A673 (cell line): ENCODE measurements at regions not wholly inside any gene's neighbourhood (a gene's known extent, or its start where the extent isn't known, plus 50 kb on each side); places are given as distances from the start of the nearest gene placed in this dataset.

Experiments used
- EZH2 ChIP-seq: fragments of 200-600 bp; sonication (generic); IDR thresholded peaks from 2 replicates; pipeline ENCODE4 v1.6.1; 2017; ENCODE audit warnings: borderline replicate concordance, low read depth, mild to moderate bottlenecking, mixed read lengths, antibody characterized with exemption, low read length; ENCODE audit not compliant: poor library complexity, severe bottlenecking
- TF ChIP-seq, protein P1 (sequence below): fragments of 300-800, 200-600 bp; sonication (generic); conservative IDR thresholded peaks from 2 replicates; pipeline ENCODE4 v1.5.1; 2017; ENCODE audit warnings: low read depth, mild to moderate bottlenecking, antibody characterized with exemption, low read length, moderate library complexity, mixed read lengths

DNA sequence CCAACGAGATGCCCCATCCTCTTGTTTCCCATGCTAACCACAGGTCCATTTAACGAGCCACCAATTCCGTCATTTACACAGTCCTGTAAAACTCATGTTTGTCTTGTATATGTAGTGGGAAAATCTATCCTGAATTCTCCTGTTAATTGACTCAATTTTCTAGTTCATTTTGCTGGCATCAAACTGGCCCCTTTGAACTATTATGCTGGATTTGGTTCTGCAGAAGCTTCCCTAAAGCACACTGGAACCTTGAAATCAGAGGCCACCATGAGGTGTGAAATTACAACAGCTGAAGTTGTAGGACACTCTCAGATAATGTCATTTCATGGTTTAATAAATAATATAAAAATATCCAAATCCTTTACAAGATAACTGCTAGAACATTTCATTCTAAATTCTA, 129.8 kb upstream of the AKR1E2 start:
- TF ChIP-seq, protein P1, sequence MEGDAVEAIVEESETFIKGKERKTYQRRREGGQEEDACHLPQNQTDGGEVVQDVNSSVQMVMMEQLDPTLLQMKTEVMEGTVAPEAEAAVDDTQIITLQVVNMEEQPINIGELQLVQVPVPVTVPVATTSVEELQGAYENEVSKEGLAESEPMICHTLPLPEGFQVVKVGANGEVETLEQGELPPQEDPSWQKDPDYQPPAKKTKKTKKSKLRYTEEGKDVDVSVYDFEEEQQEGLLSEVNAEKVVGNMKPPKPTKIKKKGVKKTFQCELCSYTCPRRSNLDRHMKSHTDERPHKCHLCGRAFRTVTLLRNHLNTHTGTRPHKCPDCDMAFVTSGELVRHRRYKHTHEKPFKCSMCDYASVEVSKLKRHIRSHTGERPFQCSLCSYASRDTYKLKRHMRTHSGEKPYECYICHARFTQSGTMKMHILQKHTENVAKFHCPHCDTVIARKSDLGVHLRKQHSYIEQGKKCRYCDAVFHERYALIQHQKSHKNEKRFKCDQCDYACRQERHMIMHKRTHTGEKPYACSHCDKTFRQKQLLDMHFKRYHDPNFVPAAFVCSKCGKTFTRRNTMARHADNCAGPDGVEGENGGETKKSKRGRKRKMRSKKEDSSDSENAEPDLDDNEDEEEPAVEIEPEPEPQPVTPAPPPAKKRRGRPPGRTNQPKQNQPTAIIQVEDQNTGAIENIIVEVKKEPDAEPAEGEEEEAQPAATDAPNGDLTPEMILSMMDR = no peak
- TF ChIP-seq EZH2 = no peak
